ENCODE measurements at regions not wholly inside any gene's neighbourhood (a gene's known extent, or its start where the extent isn't known, plus 50 kb on each side); places are given as distances from the start of the nearest gene placed in this dataset.

- H3K4me3 ChIP-seq (ENCODE audit: low read depth, low read length), result no peak overlapping the region
- TF ChIP-seq CTCF (IDR thresholded peaks at IDR 0.05; ENCODE audit: insufficient read depth, low read length), result no peak
- DNase-seq (ENCODE audit: low read depth), result no peak
Observed at GRCh38 chr20:48236000-48236970, 451.0 kb upstream of the SULF2 start.

- DNase-seq (ENCODE audit: low read depth), result no peak
- no peak for TF ChIP-seq CTCF (IDR thresholded peaks at IDR 0.05; ENCODE audit: insufficient read depth, low read length)
- no peak overlapping the region for H3K4me3 ChIP-seq (ENCODE audit: low read depth, low read length)
Observed at GRCh38 chr20:48234951-48235350, 449.7 kb upstream of the SULF2 start.

- DNase-seq (ENCODE audit: low read depth), result no peak
- H3K4me3 ChIP-seq (ENCODE audit: low read depth, low read length), result no peak overlapping the region
- no peak for TF ChIP-seq CTCF (IDR thresholded peaks at IDR 0.05; ENCODE audit: insufficient read depth, low read length)
Observed at GRCh38 chr20:48231253-48231930, 446.1 kb upstream of the SULF2 start.

GRCh38 chr20:48230216-48230615 lies 444.9 kb upstream of the SULF2 start:
- no peak for TF ChIP-seq CTCF (IDR thresholded peaks at IDR 0.05; ENCODE audit: insufficient read depth, low read length)
- no peak overlapping the region for H3K4me3 ChIP-seq (ENCODE audit: low read depth, low read length)
- no peak for DNase-seq (ENCODE audit: low read depth)

GRCh38 chr20:48227381-48227780 lies 442.1 kb upstream of the SULF2 start:
- DNase-seq (ENCODE audit: low read depth), result no peak
- TF ChIP-seq CTCF (IDR thresholded peaks at IDR 0.05; ENCODE audit: insufficient read depth, low read length), result no peak
- no peak overlapping the region for H3K4me3 ChIP-seq (ENCODE audit: low read depth, low read length)

- H3K4me3 ChIP-seq (ENCODE audit: low read depth, low read length), result no peak overlapping the region
- TF ChIP-seq CTCF (IDR thresholded peaks at IDR 0.05; ENCODE audit: insufficient read depth, low read length), result no peak
- no peak for DNase-seq (ENCODE audit: low read depth)
Observed at GRCh38 chr20:48226642-48227041, 441.4 kb upstream of the SULF2 start.
